Activated T-cell treated with anti-CD3 and anti-CD28 coated beads, Interleukin-2, amount 50 U/mL, for 24 hours (primary cell): ENCODE measurements at regions not wholly inside any gene's neighbourhood (a gene's known extent, or its start where the extent isn't known, plus 50 kb on each side); places are given as distances from the start of the nearest gene placed in this dataset.
"Not testable (repeated sequence)": the region's sequence is repeated elsewhere in the genome, so short reads cannot be mapped to it uniquely, and the experiment has no call there.

ENCODE experiments used
- DNase-seq: peaks from one replicate; pipeline ENCODE4 v3.0.0-alpha.2; 2020
- H3K27ac Mint-ChIP-seq: 2 replicates; pipeline ENCODE4 v1.8.0; 2020; ENCODE audit warnings: mild to moderate bottlenecking, mixed read lengths
- H3K27me3 Mint-ChIP-seq: 2 replicates; pipeline ENCODE4 v1.8.0; 2020; ENCODE audit warnings: mixed read lengths
- H3K36me3 Mint-ChIP-seq: 2 replicates; pipeline ENCODE4 v1.8.0; 2020; ENCODE audit warnings: low read depth, mixed read lengths
- H3K4me1 Mint-ChIP-seq: 2 replicates; pipeline ENCODE4 v1.8.0; 2020; ENCODE audit warnings: low read depth, mixed read lengths
- H3K4me3 Mint-ChIP-seq: 2 replicates; pipeline ENCODE4 v1.8.0; 2020; ENCODE audit warnings: mild to moderate bottlenecking, moderate library complexity, mixed read lengths
- H3K9me3 Mint-ChIP-seq: 2 replicates; pipeline ENCODE4 v1.8.0; 2020; ENCODE audit warnings: mixed read lengths

DNA sequence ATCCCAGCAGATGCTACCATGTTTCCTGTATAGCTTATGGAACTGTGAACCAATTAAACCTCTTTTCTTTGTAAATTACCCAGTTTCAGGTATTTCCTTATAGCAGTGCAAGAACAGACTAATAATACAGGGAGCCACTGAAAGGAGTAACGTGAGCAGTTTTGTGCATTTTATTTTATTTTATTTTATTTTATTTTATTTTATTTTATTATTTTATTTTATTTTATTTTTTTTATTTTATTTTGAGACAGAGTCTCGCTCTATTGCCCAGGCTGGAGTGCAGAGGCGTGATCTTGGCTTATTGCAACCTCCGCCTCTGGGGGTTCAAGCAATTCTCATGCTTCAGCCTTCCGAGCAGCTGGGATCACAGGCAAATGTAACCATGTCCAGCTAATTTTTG lies 55.9 kb upstream of the KCNK12 start:
- peaks cover 18% of the 10 kb centered on the region for H3K27me3 Mint-ChIP-seq
- no peak for DNase-seq
- no peaks in the 10 kb centered on the region for H3K36me3 Mint-ChIP-seq
- H3K27ac Mint-ChIP-seq, result no peak overlapping the region
- no peak overlapping the region for H3K4me3 Mint-ChIP-seq
- no peaks in the 10 kb centered on the region for H3K9me3 Mint-ChIP-seq
- H3K4me1 Mint-ChIP-seq, result no peaks in the 10 kb centered on the region

DNA sequence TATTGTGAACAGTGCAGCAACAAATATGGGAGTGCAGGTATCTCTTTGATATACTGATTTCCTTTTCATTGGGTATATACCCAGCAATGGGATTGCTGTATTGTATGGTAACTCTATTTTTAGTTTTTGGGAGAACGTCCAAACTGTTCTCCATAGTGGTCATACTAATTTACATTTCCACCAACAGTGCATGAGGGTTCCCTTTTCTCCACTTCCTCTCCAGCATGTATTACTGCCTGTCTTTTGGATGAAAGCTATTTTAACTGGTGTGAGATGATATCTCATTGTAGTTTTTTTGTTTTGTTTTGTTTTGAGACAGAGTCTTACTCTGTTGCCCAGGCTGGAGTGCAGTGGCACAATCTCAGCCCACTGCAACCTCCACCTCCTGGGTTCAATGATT lies 52.4 kb upstream of the KCNK12 start:
- not testable (repeated sequence) for H3K4me1 Mint-ChIP-seq, DNase-seq, H3K9me3 Mint-ChIP-seq, H3K36me3 Mint-ChIP-seq, H3K4me3 Mint-ChIP-seq, H3K27ac Mint-ChIP-seq
- H3K27me3 Mint-ChIP-seq, result peaks cover 18% of the 10 kb centered on the region

DNA sequence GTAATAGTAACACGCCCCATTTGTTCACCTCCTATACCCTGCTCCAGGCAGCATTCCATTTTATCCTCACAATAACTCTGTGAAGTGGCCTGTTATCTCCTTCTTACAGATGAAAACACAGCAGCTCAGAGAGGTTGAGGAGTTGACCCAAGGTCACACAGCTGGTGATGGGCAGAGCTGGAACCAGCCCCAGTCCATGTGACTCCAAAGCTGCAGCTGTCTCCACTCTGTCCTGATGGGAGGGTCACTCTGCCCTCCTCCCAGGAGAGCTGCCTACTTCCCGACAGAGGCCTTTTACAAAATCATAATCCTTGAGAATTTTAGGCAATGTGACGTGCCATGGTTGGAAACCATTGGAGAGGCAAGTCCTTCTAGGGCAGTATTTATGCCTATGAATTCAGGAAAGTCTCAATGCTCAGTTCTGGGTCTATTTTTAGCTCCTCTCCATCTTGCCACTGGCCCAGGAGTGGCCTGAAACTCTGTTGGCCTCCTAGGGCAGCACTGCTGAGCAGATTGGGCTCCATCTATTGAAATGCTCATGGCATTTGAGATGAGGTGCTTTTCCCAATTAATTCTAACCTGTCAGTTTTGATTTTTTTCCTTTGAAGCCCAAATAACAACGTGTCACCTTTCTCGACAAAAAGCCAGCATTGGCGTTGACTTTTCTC lies 50.1 kb upstream of the KCNK12 start:
- Mint-ChIP-seq H3K4me3 (no peak overlapping the region), H3K9me3 (no peaks in the 10 kb centered on the region), H3K4me1 (no peaks in the 10 kb centered on the region), H3K27me3 (peaks cover 6% of the 10 kb centered on the region), H3K36me3 (no peaks in the 10 kb centered on the region), H3K27ac (no peak overlapping the region)
- DNase-seq, result no peak
